ENCODE measurements at regions not wholly inside any gene's neighbourhood (a gene's known extent, or its start where the extent isn't known, plus 50 kb on each side); places are given as distances from the start of the nearest gene placed in this dataset.

DNA sequence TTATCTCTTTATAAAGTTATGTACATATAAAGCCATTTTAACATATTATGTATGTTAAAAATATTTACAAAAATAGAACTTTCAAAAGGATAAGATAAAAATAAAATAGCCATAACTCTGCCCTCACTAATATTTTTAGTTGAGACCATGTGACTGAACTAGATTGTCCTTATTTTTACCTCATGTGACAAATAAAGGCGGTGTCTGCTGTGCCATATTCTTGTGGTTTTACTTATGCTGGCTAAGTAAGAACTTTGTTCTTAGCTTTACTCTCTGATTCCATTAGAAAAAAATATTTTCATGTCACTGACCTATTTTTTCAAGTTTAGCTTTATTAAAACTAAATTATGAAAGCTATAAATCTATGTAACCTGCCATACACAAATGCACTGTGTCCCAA lies 135.6 kb upstream of the TSC22D1 start:
- TF ChIP-seq CTCF (conservative IDR thresholded peaks at IDR 0.05; ENCODE audit: low read depth, low read length) (no peak), EZH2 (IDR thresholded peaks at IDR 0.05; ENCODE audit: low read length, unreplicated experiment) (no peak)

Data from PC-3 (cell line).